HG02938 (cell line): ENCODE measurements at regions not wholly inside any gene's neighbourhood (a gene's known extent, or its start where the extent isn't known, plus 50 kb on each side); places are given as distances from the start of the nearest gene placed in this dataset.
"Not testable (repeated sequence)": the region's sequence is repeated elsewhere in the genome, so short reads cannot be mapped to it uniquely, and the experiment has no call there.

Experiments
- ATAC-seq: cut with Tn5 transposase; IDR thresholded peaks from one replicate; pipeline ENCODE4 v1.9.1; 2021; ENCODE audit warnings: mild to moderate bottlenecking, moderate library complexity; ENCODE audit not compliant: unreplicated experiment

GRCh38 chr10:62585211-62585775, 211.1 kb downstream of the ZNF365 start:
- ATAC-seq: no peak

GRCh38 chr10:62587011-62587410, 212.8 kb downstream of the ZNF365 start:
- no peak for ATAC-seq

- ATAC-seq: no peak
These were observed 213.9 kb downstream of the ZNF365 start for GRCh38 chr10:62588116-62588515.

- ATAC-seq: no peak
These were observed 214.8 kb upstream of the ADO start for GRCh38 chr10:62589689-62590088.

GRCh38 chr10:62590306-62590705, 214.2 kb upstream of the ADO start:
- ATAC-seq: no peak

- no peak for ATAC-seq
These were observed 210.4 kb upstream of the ADO start for GRCh38 chr10:62594093-62594520.

- no peak for ATAC-seq
These were observed 207.3 kb upstream of the ADO start for GRCh38 chr10:62597226-62597625.

GRCh38 chr10:62599161-62599560, 205.4 kb upstream of the ADO start:
- ATAC-seq: no peak

GRCh38 chr10:62606551-62606950, 198.0 kb upstream of the ADO start:
- not testable (repeated sequence) for ATAC-seq

- ATAC-seq: not testable (repeated sequence)
These were observed 196.2 kb upstream of the ADO start for GRCh38 chr10:62608189-62608875.

- ATAC-seq: peak; percentile 68
These were observed 193.8 kb upstream of the ADO start for GRCh38 chr10:62610649-62611229.

- no peak for ATAC-seq
These were observed 191.1 kb upstream of the ADO start for GRCh38 chr10:62613424-62613823.

- no peak for ATAC-seq
These were observed 190.7 kb upstream of the ADO start for GRCh38 chr10:62613859-62614258.

- ATAC-seq: peak; percentile 41
These were observed 189.9 kb upstream of the ADO start for GRCh38 chr10:62614389-62615157.

- ATAC-seq: no peak
These were observed 187.5 kb upstream of the ADO start for GRCh38 chr10:62616885-62617590.

- no peak for ATAC-seq
These were observed 186.9 kb upstream of the ADO start for GRCh38 chr10:62617652-62618051.

GRCh38 chr10:62618054-62618453, 186.5 kb upstream of the ADO start:
- ATAC-seq: no peak

GRCh38 chr10:62618576-62619412, 185.7 kb upstream of the ADO start:
- peak; percentile 37 for ATAC-seq

GRCh38 chr10:62619413-62619738, 185.1 kb upstream of the ADO start:
- no peak for ATAC-seq

GRCh38 chr10:62620491-62620890, 184.0 kb upstream of the ADO start:
- no peak for ATAC-seq
